ENCODE measurements at regions not wholly inside any gene's neighbourhood (a gene's known extent, or its start where the extent isn't known, plus 50 kb on each side); places are given as distances from the start of the nearest gene placed in this dataset.

GRCh38 chr7:110153222-110153621 is 937.7 kb upstream of the LRRN3 start:
- no peaks in the 10 kb centered on the region for H3K9me1 ChIP-seq (ENCODE audit: insufficient read depth, low read length)
- POLR2A ChIA-PET (ENCODE audit: unreplicated experiment): no interaction called here
- H3K27me3 ChIP-seq (ENCODE audit: control insufficient read depth, insufficient read depth, low read length): no peaks in the 10 kb centered on the region
- no peaks in the 10 kb centered on the region for H3K79me1 ChIP-seq (ENCODE audit: low read depth in 1 of 2, low read length in 2 of 2)
- H2BK5ac ChIP-seq (ENCODE audit: low read depth, low read length, poor library complexity, severe bottlenecking): no peak overlapping the region
- H3K9ac ChIP-seq (ENCODE audit: low read depth, low read length): no peak overlapping the region
- H2BK120ac ChIP-seq (ENCODE audit: low read depth, low read length): no peak overlapping the region
- no peak overlapping the region for H3K4me2 ChIP-seq (ENCODE audit: low read depth, low read length)
- no peak for ATAC-seq (ENCODE audit: low read depth)
- no peak overlapping the region for H3K27ac ChIP-seq (ENCODE audit: insufficient read depth, low read length)
- H3K18ac ChIP-seq (ENCODE audit: low read depth, low read length): no peak overlapping the region
- no peaks in the 10 kb centered on the region for H4K20me1 ChIP-seq (ENCODE audit: insufficient read depth, low read length)
- H3K23ac ChIP-seq (ENCODE audit: low read depth, low read length): no peak overlapping the region
- no TSS peak for BruUV-seq (replicated peaks)
- no peak overlapping the region for H3K56ac ChIP-seq (ENCODE audit: extremely low read depth, insufficient read depth, low read length)
- no peak for TF ChIP-seq RFX5 (IDR thresholded peaks at IDR 0.05; ENCODE audit: low read depth, low read length)
- TF ChIP-seq POLR2A (IDR thresholded peaks at IDR 0.05; ENCODE audit: low read depth, low read length): no peak
- no CpG with 5 or more reads among the region's 3 CpGs for WGBS, 2 experiments (ENCODE audit: extremely low coverage in 2 of 2, insufficient read length in 1 of 2)
- no peak overlapping the region for H4K8ac ChIP-seq (ENCODE audit: low read depth in 2 of 2, low read length in 2 of 2)
- in situ Hi-C loops (cut with MboI; ENCODE audit: low sequenced_read_pairs): no loop called here
- no peak overlapping the region for H3K4ac ChIP-seq (ENCODE audit: low read depth, low read length)
- H2BK15ac ChIP-seq (ENCODE audit: low read depth, low read length): no peak overlapping the region
- CTCF ChIA-PET: no interaction called here
- H2AFZ ChIP-seq (replicated peaks; ENCODE audit: low read length, poor library complexity): no peak overlapping the region
- no peaks in the 10 kb centered on the region for H3K36me3 ChIP-seq (ENCODE audit: control insufficient read depth, insufficient read depth, low read length)
- dilution Hi-C loops (cut with HindIII; ENCODE audit: low sequenced_read_pairs, unreplicated experiment): no loop called here
- no peak overlapping the region for H3K14ac ChIP-seq (replicated peaks; ENCODE audit: low read depth, low read length)
- H2BK20ac ChIP-seq (ENCODE audit: low read depth, low read length): no peak overlapping the region
- H3K4me3 ChIP-seq (ENCODE audit: insufficient read depth, low read depth, low read length): no peak overlapping the region
- no peak overlapping the region for H4K5ac ChIP-seq (ENCODE audit: low read depth, low read length)
- no peaks in the 10 kb centered on the region for H3K4me1 ChIP-seq (ENCODE audit: control insufficient read depth, insufficient read depth, low read length)
- intact Hi-C loops (cut with micrococcal nuclease): no loop called here
- DNase-seq: no peak
- no peak overlapping the region for H2AK5ac ChIP-seq (ENCODE audit: low read depth, low read length)
- H2AK9ac ChIP-seq (replicated peaks; ENCODE audit: low read depth, low read length, poor library complexity): no peak overlapping the region
- no peak overlapping the region for H4K91ac ChIP-seq (ENCODE audit: insufficient read depth, low read depth, low read length)
- peaks cover 6% of the 10 kb centered on the region; the same call in 1 of the 2 replicates for H3K9me3 ChIP-seq (ENCODE audit: control insufficient read depth, insufficient read depth, low read length)
